ENCODE measurements at regions not wholly inside any gene's neighbourhood (a gene's known extent, or its start where the extent isn't known, plus 50 kb on each side); places are given as distances from the start of the nearest gene placed in this dataset.

DNA sequence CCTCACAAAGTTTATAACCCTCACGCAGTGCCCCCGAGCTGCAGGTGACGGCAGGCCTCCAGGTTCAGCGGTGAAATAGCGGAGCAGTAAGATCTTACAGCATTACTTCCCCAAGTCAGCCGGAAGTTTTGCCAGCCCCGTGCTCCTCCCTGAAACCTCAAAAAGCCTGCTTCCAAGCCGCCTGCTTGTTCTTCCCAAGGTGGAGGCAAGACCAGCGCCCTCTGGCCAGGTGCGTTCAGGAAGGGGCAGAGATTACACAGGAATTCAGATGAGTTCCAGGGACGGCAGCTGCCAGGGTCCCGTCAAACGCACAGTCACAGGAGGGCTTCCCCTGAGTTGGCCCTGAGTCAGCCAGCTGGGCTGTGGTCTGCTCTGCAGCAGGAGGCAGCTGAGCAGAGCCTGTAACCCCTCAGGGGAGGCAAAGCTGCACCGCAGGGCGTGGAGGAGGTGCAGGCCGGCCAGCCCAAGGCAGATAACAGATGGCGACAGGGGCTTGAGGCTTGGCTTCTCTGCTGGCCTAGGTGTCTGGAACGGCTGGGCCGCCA is 124.1 kb upstream of the RPS6KA2 start:
- no peak for DNase-seq (ENCODE audit: low read depth, low spot score)

DNA sequence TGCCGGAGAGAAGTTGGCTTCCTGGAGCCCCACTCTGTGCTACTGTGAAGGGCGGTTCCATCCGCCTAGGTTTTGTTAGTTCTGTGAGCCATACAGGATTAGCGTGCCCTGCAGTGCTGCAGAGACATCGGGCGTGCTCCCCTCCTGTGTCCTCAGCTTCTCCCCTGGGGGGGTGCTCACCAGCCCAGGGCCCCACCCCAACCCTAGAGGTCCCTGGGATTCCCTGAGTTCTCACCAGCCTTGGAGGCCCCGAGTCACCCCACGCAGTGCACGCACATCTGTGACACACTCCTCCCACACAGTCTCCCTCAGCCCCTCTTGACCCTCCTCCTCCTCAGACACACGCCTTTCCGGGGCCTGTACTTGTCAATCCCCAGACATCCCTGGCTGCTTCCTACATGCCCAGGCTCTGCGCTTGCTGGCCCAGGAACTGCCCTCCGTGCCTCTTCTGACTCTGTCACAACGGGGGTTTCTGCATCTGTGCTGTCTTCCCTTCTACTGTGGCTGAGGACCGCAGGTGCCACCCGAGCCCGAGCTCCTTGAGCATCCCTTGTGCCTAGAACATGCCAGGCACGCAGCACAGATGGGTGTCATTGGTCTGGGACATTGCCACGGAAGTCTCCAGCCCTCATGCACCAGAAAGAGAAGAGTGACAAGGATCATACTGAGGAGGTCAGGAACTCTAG is 123.2 kb upstream of the RPS6KA2 start:
- no peak for DNase-seq (ENCODE audit: low read depth, low spot score)

DNA sequence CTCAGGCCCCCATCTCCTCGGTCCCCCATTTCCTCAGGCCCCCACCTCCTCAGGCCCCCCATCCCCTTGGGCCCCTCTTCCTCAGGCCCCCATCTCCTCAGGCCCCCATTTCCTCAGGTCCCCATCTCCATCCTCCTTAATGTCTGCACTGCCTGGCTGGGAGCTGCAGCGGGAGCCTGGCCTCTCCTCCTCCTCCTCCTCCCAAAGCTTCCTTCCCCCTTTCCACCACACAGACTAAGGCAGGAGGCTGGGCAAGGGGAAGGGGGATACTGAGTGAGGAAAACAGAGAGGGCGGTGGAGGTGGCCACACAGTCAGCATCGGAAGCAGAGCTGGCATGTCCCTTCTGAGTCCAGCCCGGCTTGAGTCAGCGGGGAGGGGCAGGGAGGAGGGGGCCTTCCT is 122.6 kb upstream of the RPS6KA2 start:
- DNase-seq (ENCODE audit: low read depth, low spot score), result no peak

DNA sequence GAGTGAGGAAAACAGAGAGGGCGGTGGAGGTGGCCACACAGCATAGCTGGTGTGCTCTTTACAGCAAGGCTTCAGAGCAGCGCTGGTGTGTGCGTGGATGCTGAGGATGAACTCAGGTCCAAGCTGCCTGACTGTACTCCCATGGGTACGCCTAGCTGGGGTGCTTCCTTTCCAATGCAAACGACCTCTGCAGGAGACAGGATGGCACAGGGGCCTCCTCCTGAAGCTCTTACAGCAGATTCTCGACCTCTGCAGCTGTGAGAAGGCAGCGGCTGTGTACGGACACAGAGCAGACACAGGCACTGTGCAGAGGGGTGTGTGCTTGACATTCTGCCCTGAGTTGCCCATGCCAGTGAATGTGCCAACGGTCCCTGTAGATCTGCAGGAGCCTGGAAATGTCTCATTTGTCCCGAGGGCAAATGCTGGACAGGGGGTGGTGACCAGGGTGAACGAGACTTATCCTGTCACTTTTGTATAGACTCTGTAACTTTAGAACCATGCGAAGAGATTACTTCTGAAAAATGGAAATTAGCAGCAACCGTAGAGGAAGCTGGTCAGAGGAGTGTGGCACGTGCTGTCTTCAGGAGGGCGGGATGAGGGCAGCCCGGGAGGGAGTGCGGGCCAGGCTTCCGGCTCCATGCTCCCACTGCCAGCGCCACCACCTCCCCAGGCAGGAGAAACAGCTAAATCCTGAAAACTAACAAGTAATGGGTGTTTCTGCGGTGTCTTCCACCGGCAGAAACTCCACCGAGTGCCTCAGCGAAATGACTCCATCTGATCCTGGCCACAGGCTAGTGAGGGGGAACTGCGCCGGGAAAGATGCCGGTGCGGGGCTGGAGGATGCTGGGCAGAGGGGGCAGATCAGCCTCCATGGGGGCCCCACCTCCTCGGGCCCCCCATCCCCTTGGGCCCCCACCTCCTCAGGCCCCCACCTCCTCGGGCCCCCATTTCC is 120.9 kb upstream of the RPS6KA2 start:
- no peak for DNase-seq (ENCODE audit: low read depth, low spot score)

DNA sequence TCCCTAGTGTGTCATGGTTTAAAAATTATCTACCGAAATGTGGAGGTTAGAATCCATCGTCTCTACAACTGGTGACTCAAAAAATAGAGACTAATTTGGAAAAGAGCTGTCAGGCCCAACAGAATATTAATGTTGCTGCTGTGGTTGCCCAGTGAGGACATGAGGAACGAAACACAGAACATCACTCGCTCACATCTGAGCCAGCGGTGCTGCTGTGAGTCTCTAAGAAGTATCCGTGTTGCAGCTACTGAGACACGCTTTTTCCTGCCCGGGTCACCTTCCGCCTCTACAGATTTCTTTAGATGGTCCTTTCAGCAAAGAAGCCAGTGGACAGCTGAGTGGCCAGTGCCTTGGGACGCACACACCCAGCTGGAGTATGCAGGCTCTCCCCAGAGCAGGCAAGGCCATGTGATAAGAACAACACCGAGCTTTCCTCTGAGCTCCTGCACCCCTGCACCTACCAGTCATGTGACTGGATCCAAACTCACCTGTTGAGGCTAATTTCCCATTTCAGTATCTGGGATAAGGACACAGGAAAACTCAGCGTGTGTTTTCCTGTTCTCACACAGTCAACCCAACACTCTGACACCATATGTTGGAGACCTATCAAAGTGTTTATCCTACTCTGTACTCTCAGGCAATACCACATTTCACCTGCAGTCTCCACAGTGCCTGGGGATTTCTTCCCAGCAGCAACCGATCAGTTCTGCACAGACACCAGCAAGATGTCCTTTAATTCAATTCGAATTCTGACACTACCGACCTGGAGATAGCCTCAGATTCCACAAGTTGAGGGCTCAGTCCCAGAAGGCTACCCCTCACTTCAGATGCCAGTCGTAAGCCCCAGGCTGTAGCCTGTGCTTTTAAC is 119.0 kb upstream of the RPS6KA2 start:
- DNase-seq (ENCODE audit: low read depth, low spot score), result no peak

DNA sequence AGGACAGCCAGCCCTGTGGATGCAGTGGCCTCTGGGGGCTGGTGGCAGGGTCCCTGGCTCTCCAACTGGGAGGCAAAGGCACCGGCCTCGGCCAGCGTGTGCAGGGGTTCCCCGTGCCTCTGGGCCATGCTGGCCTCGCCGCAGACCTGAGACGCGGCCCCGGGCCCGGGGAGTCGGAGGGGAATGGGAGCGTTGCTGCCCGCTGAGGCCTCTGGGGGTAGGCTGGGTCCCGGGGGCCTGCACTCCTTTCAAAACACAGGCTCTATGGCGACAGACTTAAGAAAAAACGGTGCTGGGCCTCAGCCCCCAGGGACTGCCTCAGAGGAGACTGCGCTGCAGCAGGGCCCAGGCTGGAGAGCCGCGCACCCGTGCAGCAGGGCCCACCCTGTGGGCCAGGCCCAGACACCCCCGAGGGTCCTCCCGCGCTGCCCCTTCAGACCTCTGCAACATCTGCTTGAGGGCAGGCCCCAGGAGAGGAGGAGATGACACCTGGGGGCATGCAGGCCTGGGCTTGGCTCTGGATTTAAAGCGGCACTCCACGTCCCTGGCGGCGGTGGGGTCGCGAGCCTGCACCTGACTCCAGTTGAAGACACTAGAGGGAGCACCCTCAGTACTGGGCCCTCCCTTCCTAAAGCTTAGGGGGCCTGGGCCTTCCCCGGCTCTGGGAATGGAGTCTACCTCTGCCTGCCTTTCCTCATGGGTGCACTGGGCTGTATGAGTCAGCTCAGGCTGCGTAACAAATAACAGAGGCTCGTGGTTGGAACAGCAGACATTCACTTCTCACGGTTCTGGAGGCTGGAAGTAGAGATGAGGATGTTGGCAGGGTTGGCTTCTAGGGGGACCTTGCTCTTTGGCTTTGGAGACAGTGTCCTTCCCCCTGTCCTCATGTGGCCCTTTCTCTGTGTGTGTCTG is 117.4 kb upstream of the RPS6KA2 start:
- DNase-seq (ENCODE audit: low read depth, low spot score), result no peak

DNA sequence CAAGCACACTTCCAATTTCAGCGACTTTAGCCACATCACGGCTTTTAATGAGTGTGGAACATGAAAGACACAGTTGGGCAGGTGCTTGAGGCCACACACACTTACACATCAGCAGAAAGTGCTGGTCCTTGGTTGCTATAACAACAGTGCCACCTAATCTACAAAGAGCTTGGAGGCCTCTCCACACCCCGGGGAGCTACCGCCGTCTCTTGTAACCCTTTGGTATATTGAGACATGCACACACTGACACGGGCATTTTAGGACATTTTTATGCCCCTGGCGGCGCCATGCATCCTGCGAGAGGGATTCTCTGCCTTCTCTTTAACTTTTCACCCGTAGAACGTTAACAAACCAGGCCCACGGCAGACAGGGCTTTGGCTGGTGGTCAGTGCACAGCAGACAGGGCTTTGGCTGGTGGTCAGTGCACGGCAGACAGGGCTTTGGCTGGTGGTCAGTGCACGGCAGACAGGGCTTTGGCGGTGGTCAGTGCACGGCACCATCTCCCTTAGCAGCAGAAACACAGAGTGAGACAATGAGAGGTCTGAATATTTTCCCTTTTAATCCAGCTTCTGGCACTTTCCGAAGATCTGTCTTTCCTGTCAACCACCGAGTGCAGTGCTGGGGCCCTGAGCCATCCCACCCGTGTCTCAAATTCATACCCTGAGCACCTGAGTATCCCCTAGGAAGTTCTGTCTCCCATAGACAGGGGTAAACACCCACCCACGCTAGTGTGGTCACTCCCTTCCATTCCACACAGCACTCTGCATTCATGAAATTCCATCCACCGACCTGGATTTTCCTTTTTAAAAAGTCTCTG is 116.6 kb upstream of the RPS6KA2 start:
- DNase-seq (ENCODE audit: low read depth, low spot score), result no peak

DNA sequence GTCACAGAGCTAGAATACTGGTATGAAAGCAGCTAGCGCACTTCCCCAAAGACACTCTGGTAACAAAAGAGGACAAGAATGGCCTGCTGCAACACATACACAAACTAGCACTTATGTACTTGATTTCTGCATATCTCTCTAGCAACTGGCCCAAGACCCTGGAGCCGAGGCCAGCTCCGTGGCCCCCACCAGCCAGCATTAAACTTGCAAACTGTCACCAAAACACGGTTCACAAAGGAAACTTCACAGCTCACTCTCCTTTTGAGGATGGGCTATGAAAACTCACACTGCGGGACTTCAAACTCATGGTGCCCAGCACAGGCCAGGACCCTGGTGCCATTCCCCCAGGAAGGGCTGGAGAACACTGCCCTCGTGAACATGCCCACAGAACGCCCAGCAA is 115.9 kb upstream of the RPS6KA2 start:
- no peak for DNase-seq (ENCODE audit: low read depth, low spot score)

DNA sequence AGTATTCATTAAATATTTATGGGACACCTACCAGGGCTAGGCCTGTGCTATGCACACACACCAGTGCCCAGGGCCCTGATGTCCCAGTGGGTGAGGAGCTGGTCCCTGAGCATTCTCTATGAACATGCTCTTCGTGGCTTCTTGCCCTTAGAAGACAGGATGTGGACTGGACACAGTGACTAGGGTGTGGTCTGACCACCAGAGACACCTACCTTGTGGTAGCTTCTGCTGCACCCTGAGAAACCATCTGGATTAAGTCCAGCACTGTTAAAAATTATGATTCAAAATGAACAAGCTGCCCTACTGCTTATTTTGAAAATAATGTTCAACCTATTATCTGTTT is 112.9 kb upstream of the RPS6KA2 start:
- DNase-seq (ENCODE audit: low read depth, low spot score), result no peak

DNA sequence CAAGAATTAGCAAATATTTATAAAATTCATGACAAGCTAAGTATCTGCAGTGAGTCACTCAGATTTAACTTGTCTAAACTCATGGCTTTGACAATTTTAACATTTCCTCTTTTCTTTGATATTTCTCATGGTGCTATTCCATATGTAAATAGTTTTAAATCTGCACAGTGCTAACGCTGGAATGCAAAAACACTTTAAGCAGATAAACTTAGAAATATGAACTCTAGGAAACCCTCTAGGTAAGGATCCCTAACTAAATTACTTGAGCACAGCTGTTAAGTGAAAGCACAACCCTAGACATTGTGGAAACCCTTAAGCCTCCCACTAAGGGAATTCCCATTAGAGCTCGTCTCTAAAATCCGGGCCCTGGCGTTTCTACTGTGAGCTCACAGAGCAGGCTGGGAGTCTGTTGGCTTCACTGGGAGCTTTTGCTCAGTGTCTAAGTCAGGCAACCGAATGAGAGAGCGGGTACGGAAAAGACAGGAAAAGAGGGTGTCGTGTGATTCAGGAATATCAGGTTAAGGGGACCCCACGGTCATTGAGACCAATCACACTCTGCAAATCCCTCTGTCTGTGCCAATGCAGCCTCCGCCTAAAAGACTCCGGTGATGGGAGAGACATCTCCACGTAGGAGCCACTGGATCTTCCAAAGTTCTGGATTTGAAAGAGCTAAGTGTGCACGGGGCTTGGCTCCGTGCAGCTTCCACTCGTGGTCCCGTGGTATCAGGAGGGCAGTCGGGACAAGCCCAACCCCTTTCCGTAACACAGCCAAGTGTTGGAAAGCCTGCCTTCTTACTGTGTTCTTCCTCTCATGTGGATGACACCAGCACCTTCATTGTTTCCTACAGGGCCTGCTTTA is 112.3 kb upstream of the RPS6KA2 start:
- no peak for DNase-seq (ENCODE audit: low read depth, low spot score)

DNA sequence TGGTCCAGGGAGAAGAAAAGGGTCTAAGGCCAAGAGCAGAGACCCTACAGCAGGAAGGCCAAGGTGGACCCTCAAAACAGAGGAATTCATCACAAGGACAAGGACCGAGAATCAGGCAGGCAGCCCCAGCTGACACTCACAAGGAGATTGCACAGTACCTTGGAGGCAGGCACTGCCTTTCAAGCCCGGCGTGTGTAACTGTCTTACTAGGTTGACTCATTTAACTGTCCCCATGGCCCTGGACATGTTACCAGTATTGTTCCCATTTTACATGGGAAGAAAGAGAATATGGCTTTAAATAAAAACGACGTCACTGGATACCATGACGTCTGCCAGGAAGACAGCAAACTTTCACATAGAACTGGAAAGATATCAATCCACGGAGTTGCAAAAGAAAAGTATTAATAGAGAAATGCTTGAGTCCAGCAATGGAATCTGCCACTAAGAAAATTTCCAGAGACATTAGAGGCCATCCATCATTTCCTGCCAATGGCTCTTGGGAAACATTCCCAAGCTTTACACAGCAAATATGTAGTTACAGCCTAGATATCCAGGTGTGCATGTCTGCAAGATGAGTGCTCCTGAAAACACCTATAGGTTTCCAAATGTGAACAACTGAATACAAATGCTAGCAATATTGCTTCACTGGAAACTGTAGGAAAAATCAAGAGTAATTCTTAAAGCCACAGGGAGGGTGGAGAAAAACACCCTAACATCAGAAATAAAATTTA is 111.5 kb upstream of the RPS6KA2 start:
- no peak for DNase-seq (ENCODE audit: low read depth, low spot score)

DNA sequence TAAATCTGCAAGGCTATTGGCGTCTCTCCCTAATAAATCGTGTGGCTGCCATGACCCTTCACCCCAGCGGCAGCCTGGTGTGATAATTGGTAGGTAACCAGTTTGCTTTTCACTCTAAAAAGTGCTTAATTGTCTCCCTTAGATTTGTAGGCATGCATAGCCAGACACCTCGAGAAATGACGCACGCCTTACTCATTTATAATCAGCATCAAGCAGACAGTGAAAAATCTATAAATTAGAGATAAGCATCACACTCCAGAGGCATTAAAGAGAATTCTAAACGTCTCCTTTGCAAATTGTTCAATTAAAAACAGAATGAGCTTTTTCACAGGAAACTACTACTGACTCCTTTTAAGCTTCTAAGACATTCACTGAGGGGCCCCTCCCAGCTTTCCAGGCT is 110.2 kb upstream of the RPS6KA2 start:
- DNase-seq (ENCODE audit: low read depth, low spot score), result no peak

DNA sequence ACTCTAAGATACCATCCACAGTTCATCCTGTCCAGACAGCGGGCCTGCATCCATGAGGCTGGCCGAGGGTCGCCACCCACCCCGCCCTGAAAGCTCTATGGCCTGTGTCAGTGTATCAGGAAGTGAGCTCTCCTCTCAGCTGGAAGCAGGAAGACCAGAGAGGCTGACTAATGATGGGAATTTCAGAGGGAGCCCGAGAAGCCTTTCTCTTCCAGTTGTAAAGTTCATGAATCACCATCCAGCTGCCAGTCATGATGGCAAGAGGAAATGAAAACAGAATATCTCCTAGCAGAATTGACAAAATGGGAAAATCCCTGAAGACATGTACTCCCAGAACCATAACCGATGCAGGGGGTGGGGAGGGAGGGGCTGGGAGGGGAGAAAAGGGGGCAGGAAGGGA is 109.6 kb upstream of the RPS6KA2 start:
- DNase-seq (ENCODE audit: low read depth, low spot score), result no peak

DNA sequence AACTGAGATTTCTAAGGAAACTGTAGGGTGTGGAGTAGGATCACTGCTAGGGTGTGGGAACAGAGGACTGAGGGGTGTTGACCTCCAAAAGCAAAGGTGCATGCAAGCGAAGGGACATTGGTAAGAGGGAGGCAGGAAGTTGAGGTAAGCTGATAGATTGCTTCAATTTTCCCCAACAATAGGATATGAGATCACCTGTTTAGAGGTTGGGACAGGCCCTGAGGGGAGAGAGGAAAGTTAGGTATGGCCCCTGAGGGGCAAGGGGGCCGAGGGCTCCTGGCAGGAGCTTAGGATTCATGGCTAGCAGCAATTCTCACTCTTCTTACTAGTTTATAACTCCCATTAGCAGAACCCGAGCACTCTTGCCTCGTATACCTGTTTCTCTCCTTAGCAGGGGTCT is 106.8 kb upstream of the RPS6KA2 start:
- no peak for DNase-seq (ENCODE audit: low read depth, low spot score)

DNA sequence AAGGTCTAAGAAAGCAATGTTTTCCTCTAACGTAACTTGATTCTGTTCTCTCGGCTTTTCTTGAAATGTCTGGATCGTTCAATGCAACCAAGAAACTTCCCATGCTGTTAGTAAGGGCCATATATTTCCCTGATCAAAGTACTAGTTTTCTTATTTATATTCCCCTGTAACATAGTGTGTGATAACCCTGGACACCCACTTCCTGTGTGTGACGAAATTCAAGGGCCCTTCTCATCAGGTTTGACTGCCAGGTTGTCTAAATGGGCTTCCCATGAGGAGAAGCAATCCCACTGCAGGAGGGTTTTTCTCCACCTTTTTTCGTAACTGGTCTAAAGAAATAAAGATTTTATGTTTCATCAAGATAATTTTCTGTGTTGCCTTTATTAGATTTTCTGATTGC is 102.6 kb upstream of the RPS6KA2 start:
- DNase-seq (ENCODE audit: low read depth, low spot score), result no peak

DNA sequence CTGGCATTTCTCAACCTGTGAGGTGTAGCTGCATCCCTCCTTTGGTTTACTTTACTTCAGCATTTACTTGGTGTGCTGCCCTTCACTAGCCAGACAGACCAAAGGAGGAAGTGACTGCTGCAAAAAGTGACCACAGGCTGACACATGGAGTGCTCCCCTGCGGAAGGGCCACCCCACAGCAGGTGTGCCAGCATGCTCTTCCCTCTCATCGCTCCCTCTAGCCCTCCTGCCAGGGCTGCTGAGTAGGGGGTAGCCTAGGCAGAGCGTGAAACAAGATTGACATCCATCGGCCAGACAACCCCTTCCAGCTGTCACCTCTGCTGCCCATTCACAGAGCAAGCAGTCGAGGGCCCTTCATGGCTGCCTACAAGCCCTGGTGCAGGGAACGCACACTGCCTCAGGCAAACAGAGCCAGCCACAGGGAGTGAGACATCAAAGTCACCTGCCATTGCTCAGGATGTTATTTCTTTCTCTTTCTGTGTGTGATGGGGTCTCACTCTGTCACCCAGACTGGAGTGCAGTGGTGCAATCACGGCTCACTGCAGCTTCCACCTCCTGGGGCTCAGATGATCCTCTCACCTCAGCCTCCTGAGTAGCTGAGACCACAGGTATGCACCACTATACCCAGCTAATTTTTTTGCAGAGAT is 102.0 kb upstream of the RPS6KA2 start:
- no peak for DNase-seq (ENCODE audit: low read depth, low spot score)

DNA sequence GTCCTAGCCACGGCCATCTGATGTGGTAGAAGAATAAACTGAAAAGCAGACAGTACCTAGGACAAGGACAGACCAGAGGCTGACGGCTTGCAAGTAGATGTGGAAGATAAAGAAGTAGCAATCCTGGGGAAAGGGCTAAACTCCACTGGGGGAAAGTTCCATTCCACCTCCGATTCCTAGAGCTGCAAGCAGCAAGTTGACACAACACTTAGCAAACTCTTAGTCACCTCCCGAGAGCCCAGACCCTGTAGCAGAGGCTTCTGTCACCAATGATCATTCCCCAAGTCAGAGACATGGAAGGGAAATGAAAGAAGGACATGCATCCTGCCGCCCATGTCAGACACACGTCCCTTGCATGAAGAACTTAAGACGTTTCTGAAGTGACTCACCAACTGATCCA is 99.2 kb upstream of the RPS6KA2 start:
- DNase-seq (ENCODE audit: low read depth, low spot score), result no peak

DNA sequence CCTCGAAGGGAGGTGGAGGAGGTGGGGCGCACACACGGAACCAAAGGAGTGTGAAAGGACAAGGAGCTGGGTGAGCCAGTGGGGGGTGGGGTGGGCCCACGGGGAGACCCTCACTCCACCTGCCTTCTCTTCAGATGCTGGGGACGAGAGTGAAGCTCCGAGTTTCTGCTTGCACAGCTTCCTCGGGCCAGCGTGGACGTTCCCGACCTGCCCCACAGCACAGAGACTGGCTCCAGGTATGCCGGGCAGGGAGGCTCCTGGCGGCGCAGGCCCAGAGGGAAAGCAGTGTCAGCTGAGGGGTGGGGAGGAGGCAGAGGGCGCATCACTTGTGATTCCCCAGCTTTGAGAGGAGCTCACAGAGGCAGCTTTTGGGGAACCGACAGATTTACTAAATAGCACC is 98.5 kb upstream of the RPS6KA2 start:
- DNase-seq (ENCODE audit: low read depth, low spot score), result no peak
